GM23248 (cell line): ENCODE measurements at regions not wholly inside any gene's neighbourhood (a gene's known extent, or its start where the extent isn't known, plus 50 kb on each side); places are given as distances from the start of the nearest gene placed in this dataset.

Source experiments
- EZH2 ChIP-seq: fragments of 200-600 bp; sonication (generic); IDR thresholded peaks from 2 replicates; pipeline ENCODE4 v1.6.1; 2018; ENCODE audit warnings: antibody characterized with exemption, mild to moderate bottlenecking; ENCODE audit not compliant: insufficient read depth, poor library complexity, severe bottlenecking
- EZH2phosphoT487 ChIP-seq: fragments of 200-600 bp; sonication (generic); IDR thresholded peaks from 2 replicates; pipeline ENCODE4 v1.6.1; 2018; ENCODE audit warnings: antibody characterized with exemption, moderate library complexity, mild to moderate bottlenecking, low read depth; ENCODE audit not compliant: insufficient read depth

GRCh38 chr1:182229921-182230491 lies 161.6 kb downstream of the GLUL start:
- TF ChIP-seq EZH2 (no peak), EZH2phosphoT487 (no peak)
